ENCODE measurements at regions not wholly inside any gene's neighbourhood (a gene's known extent, or its start where the extent isn't known, plus 50 kb on each side); places are given as distances from the start of the nearest gene placed in this dataset.
A peak's percentile ranks its signal among the peaks of the same experiment; 100 is the strongest.

GRCh38 chr17:15087946-15088345 lies 177.2 kb downstream of the PMP22 start:
- no peak overlapping the region for H3K4me2 ChIP-seq (ENCODE audit: insufficient read depth in 1 of 2, low read depth in 2 of 2, low read length in 2 of 2)
- H3K79me2 ChIP-seq (ENCODE audit: control insufficient read depth in 1 of 2, insufficient read depth in 2 of 2, low read length in 2 of 2): no peaks in the 10 kb centered on the region
- H3K23ac ChIP-seq (ENCODE audit: insufficient read length): no peak overlapping the region
- no peaks in the 10 kb centered on the region for H3K23me2 ChIP-seq (ENCODE audit: low read depth, low read length)
- no peak overlapping the region for H2AFZ ChIP-seq (ENCODE audit: low read length)
- no peak overlapping the region for H3K18ac ChIP-seq (ENCODE audit: extremely low read depth, low read length)
- H3K14ac ChIP-seq (ENCODE audit: insufficient read length): no peak overlapping the region
- peaks cover 8 to 12% (median 9%) of the 10 kb centered on the region in 4 experiments; a peak in 5 of 7 replicates for H3K4me1 ChIP-seq (replicated peaks in 1 of 4; ENCODE audit: control insufficient read depth in 3 of 4, insufficient read depth in 4 of 4, low read length in 3 of 4)
- H4K91ac ChIP-seq (replicated peaks; ENCODE audit: insufficient read length, low read length): peak overlapping the region; percentile 1
- H2BK20ac ChIP-seq (ENCODE audit: low read length): no peak overlapping the region
- H3K36me3 ChIP-seq (ENCODE audit: control insufficient read depth in 2 of 4, insufficient read depth in 4 of 4, low read length in 3 of 4): no peaks in the 10 kb centered on the region; a peak in 1 of 8 replicates
- no peak overlapping the region for H2AK5ac ChIP-seq (ENCODE audit: low read depth, low read length)
- DNase-seq (ENCODE audit: low read depth in 1 of 2, low spot score in 2 of 2): no peak
- WGBS, 2 experiments (ENCODE audit: extremely low coverage in 1 of 2, insufficient coverage in 1 of 2, insufficient read length in 1 of 2, insufficient replicate concordance in 2 of 2, low coverage in 1 of 2, low lambda C conversion rate in 2 of 2, missing lambda C conversion rate in 1 of 2): 95% methylated on average over 3 of the region's 3 CpGs; no CpG with 5 or more reads in 1 of the 2 experiments
- no peaks in the 10 kb centered on the region for H3K9me3 ChIP-seq (ENCODE audit: insufficient read depth in 2 of 2, low read depth in 1 of 2, low read length in 1 of 2)
- H3K9ac ChIP-seq (replicated peaks in 1 of 4; ENCODE audit: extremely low read depth in 1 of 4, low read depth in 3 of 4, low read length in 3 of 4): no peak overlapping the region
- H4K5ac ChIP-seq (ENCODE audit: insufficient read length, low read depth, low read length): no peak overlapping the region
- H2BK15ac ChIP-seq (ENCODE audit: low read length): no peak overlapping the region
- ChIA-PET POLR2A (ENCODE audit: partially characterized antibody) (no interaction called here), CTCF (ENCODE audit: partially characterized antibody) (interaction anchor here (0.9 to 1.4 kb wide), 2 partner anchors 11 to 19 kb away, joined by 3 read pairs; no protein-coding TSS in a partner anchor)
- H3K4me3 ChIP-seq (ENCODE audit: extremely low read depth in 1 of 4, insufficient read depth in 2 of 4, low read depth in 3 of 4, low read length in 4 of 4): no peak overlapping the region
- no peak for FAIRE-seq
- TF ChIP-seq CHD1 (IDR thresholded peaks at IDR 0.05; ENCODE audit: low read depth, low read length) (no peak), SAP30 (IDR thresholded peaks at IDR 0.05; ENCODE audit: insufficient read depth, insufficient replicate concordance, low read length) (no peak), TBP (IDR thresholded peaks at IDR 0.05; ENCODE audit: low read depth, low read length) (no peak), USF2 (IDR thresholded peaks at IDR 0.05; ENCODE audit: low read length) (no peak), GABPA (IDR thresholded peaks at IDR 0.05; ENCODE audit: borderline replicate concordance, insufficient read depth, low read length) (no peak), CEBPB (IDR thresholded peaks at IDR 0.05; ENCODE audit: low read depth, low read length) (no peak), ATF3 (IDR thresholded peaks at IDR 0.05; ENCODE audit: insufficient read depth, low read depth, low read length) (no peak), MAX (IDR thresholded peaks at IDR 0.05) (no peak)
- H2BK120ac ChIP-seq (replicated peaks; ENCODE audit: low read depth, low read length): no peak overlapping the region
- H2BK12ac ChIP-seq (ENCODE audit: low read depth, low read length): no peak overlapping the region
- no peak overlapping the region for H4K8ac ChIP-seq (ENCODE audit: extremely low read depth, insufficient read depth, low read length)
- H4K20me1 ChIP-seq (replicated peaks in 1 of 2; ENCODE audit: control insufficient read depth in 1 of 2, insufficient read depth in 2 of 2, low read length in 2 of 2): no peaks in the 10 kb centered on the region
- H3K27ac ChIP-seq (ENCODE audit: low read depth, low read length): no peak overlapping the region
- no peaks in the 10 kb centered on the region for H3K79me1 ChIP-seq (ENCODE audit: low read depth, low read length)
- H3K56ac ChIP-seq (replicated peaks; ENCODE audit: insufficient read length, low read depth, low read length): no peak overlapping the region
- no peak overlapping the region for H2BK5ac ChIP-seq (ENCODE audit: low read depth, low read length)
- H3K4ac ChIP-seq (replicated peaks; ENCODE audit: insufficient read length, low read depth, low read length): no peak overlapping the region
- H3K27me3 ChIP-seq (replicated peaks in 1 of 4; ENCODE audit: control insufficient read depth in 3 of 4, extremely low read depth in 1 of 4, insufficient read depth in 3 of 4, low read length in 3 of 4): peaks cover 0 to 3% (median 0%) of the 10 kb centered on the region in 4 experiments; a peak in 2 of 7 replicates

Data from H1 (cell line).